ENCODE measurements at regions not wholly inside any gene's neighbourhood (a gene's known extent, or its start where the extent isn't known, plus 50 kb on each side); places are given as distances from the start of the nearest gene placed in this dataset.

- DNase-seq: no peak
Observed at GRCh38 chr4:152109531-152110509, 349.0 kb upstream of the GATB start.

GRCh38 chr4:152107736-152108500 is 347.1 kb upstream of the GATB start:
- DNase-seq: no peak

DNA sequence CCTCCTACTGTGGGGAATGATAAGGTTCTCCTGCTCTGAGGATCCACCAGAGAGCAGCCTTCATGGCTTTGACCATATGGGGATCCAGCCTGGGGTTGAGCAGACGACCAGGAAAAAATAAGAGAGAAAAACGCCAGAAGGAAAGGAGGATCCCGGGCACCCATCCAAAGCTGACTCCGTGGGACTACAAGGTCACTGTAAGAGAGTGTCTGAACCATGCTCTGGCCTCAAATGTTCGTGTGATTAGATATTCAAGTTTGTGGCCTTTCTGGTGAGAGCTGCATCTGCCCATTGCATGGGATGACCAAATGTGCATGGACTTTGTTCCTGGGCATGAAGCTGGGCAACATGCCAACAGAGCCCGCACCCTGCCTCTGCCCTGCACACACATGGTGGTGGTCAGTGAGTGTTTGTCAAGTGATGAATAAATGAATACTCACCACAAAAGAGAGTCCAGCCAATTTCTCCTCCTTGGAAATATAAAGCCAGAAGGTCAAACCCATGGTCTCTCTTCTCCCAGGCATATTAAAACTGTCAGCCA is 346.0 kb upstream of the GATB start:
- DNase-seq: no peak

DNA sequence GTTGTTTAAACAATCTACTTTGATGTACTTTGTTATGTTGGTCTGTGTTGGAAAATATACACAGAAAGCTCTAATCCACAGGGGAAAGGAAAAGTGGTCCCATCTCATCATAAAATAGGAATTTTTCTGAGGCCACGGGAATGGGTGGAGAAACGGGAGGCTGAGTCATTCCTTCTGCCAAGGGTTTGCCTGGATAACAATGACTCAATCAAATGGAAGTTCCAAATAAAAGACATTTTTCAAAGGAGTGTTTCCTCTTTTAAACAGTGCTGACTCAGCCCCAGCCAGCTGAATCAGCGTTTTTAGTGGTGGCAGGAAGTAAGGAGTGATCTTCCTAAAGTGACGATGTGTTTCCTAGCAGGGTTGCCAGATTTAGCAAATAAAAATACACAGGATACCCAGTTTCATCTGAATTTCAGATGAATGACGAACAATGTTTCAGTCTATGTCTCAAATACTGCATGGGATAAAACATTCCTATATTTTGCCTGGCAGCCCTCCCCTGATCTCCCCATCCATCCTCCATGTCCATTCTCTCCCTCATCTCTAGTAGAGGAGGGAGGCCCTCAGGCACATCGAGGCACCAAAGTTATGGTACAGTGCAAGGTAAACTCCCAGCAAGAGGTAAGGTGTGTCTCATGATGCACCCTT is 345.4 kb upstream of the GATB start:
- no peak for DNase-seq

- no peak for DNase-seq
Observed at GRCh38 chr4:152104901-152105357, 344.1 kb upstream of the GATB start.

GRCh38 chr4:152104356-152104755 is 343.5 kb upstream of the GATB start:
- no peak for DNase-seq

DNA sequence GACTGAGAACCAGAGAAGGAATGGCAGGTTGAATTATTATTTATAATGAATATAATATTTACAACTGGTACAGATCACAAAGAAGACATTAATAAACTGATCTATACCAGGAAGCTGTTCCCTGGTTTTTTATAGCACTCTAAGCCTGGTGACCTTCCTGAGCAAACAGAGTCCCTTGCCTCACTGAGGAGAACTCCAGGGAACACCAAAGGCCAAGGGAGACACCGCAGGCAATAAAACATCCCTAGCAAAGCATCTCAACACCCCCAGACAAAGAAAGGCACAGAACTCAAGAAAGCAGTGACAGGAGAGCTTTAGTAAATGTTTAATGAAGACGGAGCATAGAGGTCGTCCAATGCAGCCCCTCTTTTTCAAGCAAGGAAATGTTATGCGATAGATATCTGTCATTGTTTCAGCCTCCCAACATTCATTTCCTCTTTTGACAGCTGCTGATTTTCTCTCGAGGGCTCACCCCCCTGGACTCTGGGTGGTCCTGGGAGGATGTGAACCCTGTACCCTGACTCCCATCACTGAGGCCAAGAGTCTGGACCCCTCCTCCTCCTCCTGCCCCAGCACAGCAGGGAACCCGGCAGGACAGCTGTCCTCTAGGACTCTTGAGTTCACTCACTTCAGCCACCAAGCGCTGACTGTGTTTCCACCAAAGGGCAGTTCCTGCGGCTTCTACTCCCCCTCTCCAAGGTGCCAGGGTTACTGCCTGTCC is 342.5 kb upstream of the GATB start:
- DNase-seq: no peak

- DNase-seq: no peak
Observed at GRCh38 chr4:152102436-152103000, 341.7 kb upstream of the GATB start.

DNA sequence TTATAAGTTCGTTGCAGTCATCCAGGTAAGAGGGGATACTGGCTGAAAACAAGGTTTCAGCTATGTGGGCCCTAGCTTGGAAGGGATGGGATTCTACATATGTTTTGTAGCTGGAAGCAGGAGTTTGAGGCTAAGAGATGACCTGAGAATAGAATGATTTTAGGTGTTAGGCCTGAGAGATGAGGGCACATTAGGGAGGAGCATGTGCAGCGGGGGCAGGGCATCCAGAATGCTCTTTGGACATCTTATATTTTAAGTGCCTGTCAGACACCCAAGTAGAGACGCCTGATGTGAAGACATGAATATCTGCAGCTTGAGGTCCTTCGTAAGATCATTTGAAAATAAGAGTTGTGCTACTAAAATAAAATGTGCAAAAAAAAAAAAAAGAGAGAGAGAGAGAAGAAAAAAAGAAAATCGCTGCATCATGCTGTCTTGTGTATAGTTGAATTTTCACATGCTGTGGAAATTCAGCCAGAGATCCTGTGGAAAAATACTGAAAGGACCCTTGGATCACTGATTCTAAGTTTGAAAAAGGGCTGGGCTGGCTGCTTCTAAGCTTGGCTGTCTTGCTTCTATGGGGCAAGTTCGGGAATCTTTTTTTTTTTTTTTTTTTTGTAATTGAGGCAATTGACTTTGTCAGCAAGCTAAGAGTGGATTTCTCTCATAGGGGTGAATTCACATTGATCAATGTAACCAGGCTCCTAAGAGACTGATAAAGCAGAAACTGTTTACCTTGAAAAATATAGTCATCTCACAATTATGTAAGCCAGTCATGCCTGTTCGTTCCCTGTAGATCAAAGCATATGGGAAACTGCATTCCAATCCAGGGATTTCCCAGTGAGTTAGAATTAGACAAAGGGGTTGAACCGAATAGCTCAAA is 341.0 kb upstream of the GATB start:
- no peak for DNase-seq

DNA sequence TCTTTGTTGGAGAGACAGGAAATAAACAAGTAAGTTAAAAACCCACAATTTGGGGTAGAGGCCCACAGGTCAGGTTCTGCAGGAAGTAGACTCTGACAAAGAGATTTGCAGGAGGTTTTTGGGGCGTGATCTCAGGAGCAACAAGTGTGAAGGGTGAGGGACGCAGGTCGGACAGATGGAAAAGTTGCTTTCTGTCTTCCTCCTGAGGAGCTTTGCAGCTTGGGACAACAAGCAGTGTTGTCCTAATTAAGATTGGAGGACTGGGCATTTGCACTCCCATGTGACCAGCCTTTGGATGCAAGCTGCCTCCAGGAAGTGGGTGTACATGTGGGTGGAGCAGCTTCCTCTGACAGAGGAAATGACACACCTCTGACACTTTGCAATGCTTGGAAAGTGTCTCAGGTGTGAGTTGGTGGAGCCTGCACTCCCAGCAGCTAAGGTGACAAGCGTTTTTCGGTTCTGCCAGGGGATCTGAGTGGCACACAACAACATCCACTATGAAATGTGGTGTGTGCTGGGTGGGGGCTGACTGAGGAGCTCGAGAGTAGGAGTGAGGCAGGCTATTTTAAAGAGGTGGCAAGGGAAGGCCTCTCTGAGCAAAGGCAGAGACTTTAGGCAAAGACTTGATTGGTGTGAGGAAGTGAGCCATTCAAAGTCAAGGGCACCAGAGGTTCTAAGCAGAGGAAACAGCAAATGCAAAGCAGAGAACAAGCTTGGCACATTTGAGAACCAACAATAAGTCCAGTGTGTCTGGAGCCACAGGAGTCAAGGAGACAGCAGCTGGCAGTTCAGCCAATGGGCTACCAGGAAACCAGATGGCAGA is 339.8 kb upstream of the GATB start:
- DNase-seq: peak; percentile 65

DNA sequence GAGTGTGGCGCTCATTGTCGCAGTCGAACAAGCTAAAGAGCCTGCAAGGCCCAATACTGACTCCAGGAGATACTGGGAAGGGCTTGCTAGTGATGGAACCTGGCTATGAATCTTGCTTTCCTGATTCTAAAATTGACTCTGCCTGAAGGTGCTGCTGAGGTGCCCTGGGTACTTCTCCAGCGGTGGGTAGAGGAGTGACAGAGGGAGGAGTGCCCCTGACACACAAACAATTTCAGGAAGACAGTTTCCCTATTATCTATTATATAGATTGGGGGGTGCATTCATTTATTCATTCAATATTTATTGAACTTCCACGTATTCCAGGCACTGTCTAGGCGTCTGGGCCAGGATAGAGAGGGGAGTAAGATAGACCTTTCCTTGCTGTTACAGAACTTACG is 339.2 kb upstream of the GATB start:
- DNase-seq: no peak

DNA sequence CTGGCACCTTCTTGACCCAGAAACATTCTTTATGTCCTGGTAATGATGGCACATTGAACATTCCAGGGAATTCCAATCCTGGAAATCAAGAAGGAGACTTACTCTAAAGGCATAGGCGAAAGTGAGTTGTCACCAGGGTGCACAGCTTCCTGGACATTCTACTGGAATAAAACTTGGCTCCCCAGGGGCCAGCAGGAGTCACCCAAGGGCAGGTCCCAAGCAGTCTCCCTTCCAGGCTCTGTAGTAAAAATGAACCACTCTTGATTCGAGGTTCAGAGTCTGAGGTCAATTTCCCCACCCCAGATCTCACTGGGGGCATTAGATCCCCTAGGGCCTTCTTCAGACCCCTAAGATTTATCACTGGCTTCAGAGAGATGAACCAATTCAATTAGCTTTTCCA is 338.7 kb upstream of the GATB start:
- no peak for DNase-seq

DNA sequence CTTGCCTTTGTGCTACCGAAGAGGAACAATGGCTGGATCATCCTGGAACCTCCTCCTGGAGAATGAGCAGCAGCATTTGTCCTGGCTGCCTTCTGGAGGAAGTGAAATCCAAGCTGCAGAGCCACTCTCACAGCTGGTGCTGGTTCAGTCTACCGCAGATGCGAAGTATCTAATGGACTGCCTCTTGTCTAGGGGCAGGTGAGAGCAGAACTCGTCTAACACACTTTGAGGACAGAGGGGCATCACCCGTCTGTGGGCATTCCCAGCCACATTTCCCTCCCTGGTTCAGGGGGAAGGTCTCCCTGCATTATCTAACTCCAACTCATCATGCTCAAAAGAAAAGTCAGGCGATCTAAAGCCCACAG is 338.2 kb upstream of the GATB start:
- no peak for DNase-seq

DNA sequence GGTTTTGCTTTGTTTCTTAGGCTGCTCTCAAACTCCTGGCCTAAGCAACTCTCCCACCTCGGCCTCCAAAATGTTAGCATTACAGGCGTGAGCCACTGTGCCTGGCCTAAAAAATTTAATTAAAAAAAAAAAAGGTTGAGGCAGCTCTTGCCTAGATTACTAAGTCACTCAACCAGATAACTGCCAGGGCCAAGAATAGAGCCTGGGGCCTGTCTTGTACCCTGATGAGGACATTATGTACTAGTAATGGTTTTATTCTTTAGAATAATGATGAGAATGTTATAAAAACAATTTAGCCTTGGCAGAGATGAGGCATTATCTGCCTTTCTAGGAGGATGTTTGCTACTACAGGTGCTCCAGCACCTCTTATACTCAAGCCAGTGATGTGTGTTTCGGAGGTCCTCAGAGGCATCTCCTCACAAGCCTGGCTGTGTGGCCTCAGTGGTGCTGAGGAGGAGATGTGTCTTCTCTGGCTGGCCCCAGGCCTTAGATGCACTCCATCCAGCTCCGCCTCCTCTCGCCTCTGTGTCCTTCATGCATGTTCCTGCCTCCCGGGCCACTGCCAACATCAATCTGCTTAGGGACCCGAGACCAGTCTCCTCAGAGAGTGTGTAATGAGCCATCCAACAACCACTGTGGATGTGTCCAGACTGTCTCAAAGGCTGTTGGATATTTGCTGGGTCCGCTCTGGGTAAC is 337.7 kb upstream of the GATB start:
- no peak for DNase-seq

GRCh38 chr4:152097371-152097770 is 336.6 kb upstream of the GATB start:
- no peak for DNase-seq

DNA sequence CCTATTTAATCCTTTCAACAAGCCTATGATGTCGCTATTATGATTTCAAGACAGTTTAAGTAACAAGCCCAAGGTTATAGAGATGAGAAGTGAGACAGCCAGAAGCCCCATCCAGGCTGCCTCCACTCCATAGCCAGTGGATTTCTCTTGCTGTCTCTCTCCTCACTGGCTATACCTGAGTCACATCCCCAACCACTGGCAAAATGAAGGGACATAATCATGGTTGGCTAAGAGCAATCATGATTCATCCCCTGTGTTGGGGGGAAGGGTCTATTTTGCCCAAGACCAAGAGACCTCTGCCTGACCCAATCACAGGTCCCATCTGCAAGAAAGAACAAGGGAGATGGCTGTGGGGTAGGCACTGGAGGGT is 334.9 kb upstream of the GATB start:
- DNase-seq: no peak

- DNase-seq: no peak
Observed at GRCh38 chr4:152094970-152095700, 334.3 kb upstream of the GATB start.

DNA sequence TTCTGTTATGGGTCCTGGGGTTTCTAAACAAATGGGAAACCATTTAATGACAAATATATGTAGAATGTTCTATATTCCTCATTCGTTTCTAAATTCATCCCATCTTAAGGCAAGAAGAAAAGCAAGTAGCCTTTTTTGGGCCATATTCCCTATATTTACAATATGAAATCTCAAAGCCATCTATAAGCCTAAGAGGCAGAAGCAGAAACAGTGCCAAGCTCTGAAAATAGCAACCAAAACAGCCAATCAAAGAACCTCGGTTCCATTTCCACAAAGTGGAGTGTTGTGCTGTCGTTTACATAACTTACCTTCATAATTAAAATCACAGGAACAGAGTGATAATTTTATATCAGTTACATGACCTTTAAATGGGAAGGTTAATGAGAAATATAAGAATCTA is 330.6 kb upstream of the GATB start:
- DNase-seq: no peak

DNA sequence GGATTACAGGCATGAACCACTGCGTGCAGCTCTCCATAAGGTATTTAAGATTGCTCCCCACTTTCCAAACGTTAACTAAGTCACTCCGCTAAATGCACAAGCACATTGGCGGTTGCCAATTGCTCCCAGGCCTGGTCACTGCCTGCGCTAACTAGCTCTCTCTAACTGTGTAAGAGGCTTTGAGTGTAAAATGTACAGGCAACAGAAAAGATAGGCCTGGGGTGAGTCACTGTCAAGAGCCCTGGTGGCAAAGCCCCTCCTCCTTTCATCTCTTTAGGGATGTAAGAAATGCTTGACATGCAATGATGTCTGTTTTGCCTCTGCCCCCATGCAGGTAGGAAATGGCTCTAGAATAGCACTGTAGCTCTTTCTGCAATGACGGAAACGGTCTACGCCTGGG is 329.7 kb upstream of the GATB start:
- DNase-seq: no peak

Data from activated T-cell treated with anti-CD3 and anti-CD28 coated beads for 4 hours (primary cell).